ENCODE measurements at regions not wholly inside any gene's neighbourhood (a gene's known extent, or its start where the extent isn't known, plus 50 kb on each side); places are given as distances from the start of the nearest gene placed in this dataset.

DNA sequence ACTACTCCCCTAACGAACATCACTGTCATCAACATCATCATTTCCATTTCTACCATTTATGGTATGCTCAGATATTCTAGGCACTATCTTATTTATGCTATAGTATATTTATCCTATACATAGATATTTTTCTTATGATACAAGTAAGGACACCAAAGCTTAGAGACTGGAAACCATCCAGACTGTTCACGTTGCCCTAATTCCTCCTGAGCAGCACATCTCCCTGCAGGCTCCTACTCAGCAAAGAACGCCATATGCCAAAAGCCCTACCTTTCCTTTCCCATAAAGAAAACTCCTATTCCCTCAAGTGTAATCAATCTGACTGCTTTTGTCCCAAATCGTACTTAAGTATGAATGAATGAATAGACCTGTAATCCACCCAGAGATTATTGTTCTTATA lies 247.0 kb downstream of the PRELID2 start:
- TF ChIP-seq, protein P1, sequence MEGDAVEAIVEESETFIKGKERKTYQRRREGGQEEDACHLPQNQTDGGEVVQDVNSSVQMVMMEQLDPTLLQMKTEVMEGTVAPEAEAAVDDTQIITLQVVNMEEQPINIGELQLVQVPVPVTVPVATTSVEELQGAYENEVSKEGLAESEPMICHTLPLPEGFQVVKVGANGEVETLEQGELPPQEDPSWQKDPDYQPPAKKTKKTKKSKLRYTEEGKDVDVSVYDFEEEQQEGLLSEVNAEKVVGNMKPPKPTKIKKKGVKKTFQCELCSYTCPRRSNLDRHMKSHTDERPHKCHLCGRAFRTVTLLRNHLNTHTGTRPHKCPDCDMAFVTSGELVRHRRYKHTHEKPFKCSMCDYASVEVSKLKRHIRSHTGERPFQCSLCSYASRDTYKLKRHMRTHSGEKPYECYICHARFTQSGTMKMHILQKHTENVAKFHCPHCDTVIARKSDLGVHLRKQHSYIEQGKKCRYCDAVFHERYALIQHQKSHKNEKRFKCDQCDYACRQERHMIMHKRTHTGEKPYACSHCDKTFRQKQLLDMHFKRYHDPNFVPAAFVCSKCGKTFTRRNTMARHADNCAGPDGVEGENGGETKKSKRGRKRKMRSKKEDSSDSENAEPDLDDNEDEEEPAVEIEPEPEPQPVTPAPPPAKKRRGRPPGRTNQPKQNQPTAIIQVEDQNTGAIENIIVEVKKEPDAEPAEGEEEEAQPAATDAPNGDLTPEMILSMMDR (IDR thresholded peaks at IDR 0.05), result no peak
- TF ChIP-seq POLR2A (IDR thresholded peaks at IDR 0.05), result no peak
- TF ChIP-seq EP300 (IDR thresholded peaks at IDR 0.05), result no peak

Measured in stomach (tissue), 4 donors.